Skeletal muscle satellite cell (primary cell): ENCODE measurements at regions not wholly inside any gene's neighbourhood (a gene's known extent, or its start where the extent isn't known, plus 50 kb on each side); places are given as distances from the start of the nearest gene placed in this dataset.
"Not testable (repeated sequence)": the region's sequence is repeated elsewhere in the genome, so short reads cannot be mapped to it uniquely, and the experiment has no call there.

ENCODE experiments used
- H3K27me3 ChIP-seq: 2 replicates; pipeline ENCODE4 v1.7.0; 2013; ENCODE audit warnings: low read length; ENCODE audit not compliant: control insufficient read depth, insufficient read depth
- H3K36me3 ChIP-seq: 2 replicates; pipeline ENCODE4 v1.7.0; 2013; ENCODE audit warnings: mild to moderate bottlenecking, control low read depth, low read length; ENCODE audit not compliant: insufficient read depth
- H3K4me1 ChIP-seq: 2 replicates; pipeline ENCODE4 v1.7.0; 2013; ENCODE audit warnings: low read length; ENCODE audit not compliant: control insufficient read depth, insufficient read depth
- H3K4me2 ChIP-seq: 2 replicates; pipeline ENCODE4 v1.7.0; 2013; ENCODE audit warnings: mild to moderate bottlenecking, low read length
- H3K4me3 ChIP-seq: 2 replicates; pipeline ENCODE4 v1.7.0; 2013; ENCODE audit warnings: low read length
- H3K9ac ChIP-seq: 2 replicates; pipeline ENCODE4 v1.7.0; 2013; ENCODE audit warnings: mild to moderate bottlenecking, low read depth, low read length, moderate library complexity
- H3K9me3 ChIP-seq: replicated peaks from 2 replicates; pipeline ENCODE4 v1.7.0; 2013; ENCODE audit warnings: mild to moderate bottlenecking, control low read depth, low read length

DNA sequence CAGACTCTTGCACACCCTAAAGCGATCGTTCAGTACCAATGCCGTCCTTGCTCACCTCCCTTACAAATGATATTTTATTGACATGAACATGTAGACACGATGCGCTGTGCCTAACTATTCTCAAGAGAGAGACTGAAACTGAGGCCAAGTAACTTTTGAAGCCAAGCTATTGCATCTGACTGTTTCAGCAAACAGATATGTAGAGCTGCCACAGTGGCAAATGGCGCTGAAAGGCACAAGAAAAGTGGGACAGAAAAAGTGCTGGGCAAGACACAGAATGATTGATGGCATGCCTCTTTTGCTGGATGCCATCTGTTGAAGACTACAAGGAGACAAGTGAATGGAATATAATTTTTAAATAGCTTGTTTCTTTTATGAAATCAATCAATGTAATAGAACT, 1157.2 kb upstream of the ADGRL4 start:
- no peaks in the 10 kb centered on the region for H3K27me3 ChIP-seq
- no peaks in the 10 kb centered on the region for H3K9me3 ChIP-seq
- no peaks in the 10 kb centered on the region for H3K4me1 ChIP-seq
- H3K4me2 ChIP-seq, result no peak overlapping the region
- no peak overlapping the region for H3K4me3 ChIP-seq
- H3K9ac ChIP-seq, result no peak overlapping the region
- H3K36me3 ChIP-seq, result no peaks in the 10 kb centered on the region

DNA sequence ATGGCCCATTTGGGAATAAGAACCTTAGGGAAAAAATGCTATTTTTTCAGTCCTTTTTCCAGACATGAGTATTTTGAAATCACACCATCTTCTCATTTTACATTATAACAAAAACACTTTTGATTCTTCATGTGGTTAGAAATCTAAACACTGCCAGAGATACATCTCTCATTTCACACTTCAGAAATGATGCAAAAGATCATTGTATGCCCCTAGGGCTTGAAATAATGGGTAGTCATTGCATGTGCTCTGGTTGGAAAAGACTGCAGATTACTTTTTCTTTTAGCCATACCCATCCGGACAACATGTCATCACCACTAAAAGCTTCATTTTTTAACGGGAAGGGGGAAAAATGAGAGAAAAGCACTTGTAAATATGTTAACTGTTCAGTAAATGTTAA, 1152.2 kb upstream of the ADGRL4 start:
- no peaks in the 10 kb centered on the region for H3K36me3 ChIP-seq
- H3K9me3 ChIP-seq, result no peaks in the 10 kb centered on the region
- no peak overlapping the region for H3K9ac ChIP-seq
- no peak overlapping the region for H3K4me3 ChIP-seq
- H3K4me1 ChIP-seq, result no peaks in the 10 kb centered on the region
- no peak overlapping the region for H3K4me2 ChIP-seq
- H3K27me3 ChIP-seq, result no peaks in the 10 kb centered on the region

DNA sequence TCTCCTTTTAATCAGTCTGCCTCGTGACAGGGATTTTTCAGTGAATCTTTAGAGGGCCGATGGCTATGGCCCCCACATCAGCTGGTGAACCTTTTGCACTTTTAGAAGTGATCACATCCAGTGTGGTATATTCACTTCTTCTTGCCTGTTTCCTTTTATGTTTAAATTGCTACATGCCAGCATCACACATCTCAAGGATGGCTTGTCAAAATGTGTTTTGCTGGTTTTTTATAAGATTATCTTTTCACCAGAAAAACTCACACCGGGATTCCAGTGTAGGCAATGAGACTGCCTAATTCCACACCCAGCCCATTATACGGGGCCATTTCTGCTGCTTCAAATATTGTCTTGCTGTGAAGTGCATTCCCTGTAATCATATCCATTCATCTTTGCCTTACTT, 1151.7 kb upstream of the ADGRL4 start:
- no peaks in the 10 kb centered on the region for H3K27me3 ChIP-seq
- H3K36me3 ChIP-seq, result no peaks in the 10 kb centered on the region
- H3K9me3 ChIP-seq, result no peaks in the 10 kb centered on the region
- H3K4me1 ChIP-seq, result no peaks in the 10 kb centered on the region
- no peak overlapping the region for H3K4me3 ChIP-seq
- no peak overlapping the region for H3K9ac ChIP-seq
- H3K4me2 ChIP-seq, result no peak overlapping the region

DNA sequence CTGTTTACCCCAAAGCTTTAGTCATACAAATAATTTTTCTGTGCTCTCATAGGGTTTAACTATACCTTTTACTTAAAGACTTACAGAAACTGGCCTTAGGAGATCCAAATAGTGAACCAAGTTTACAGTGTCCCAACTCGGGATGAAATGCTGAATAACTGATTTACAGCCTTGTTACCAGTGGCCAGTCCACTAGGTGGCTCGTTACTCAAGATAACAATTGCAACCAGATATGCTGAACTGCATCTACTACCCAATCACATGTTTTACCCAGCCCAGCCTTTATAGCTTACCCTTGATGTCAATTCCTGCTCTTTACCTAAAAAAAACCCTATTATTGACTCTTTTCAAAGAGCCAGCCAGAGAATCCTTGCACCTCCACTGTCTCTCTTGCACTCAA, 1148.8 kb upstream of the ADGRL4 start:
- H3K27me3 ChIP-seq, result no peaks in the 10 kb centered on the region
- no peak overlapping the region for H3K9ac ChIP-seq

DNA sequence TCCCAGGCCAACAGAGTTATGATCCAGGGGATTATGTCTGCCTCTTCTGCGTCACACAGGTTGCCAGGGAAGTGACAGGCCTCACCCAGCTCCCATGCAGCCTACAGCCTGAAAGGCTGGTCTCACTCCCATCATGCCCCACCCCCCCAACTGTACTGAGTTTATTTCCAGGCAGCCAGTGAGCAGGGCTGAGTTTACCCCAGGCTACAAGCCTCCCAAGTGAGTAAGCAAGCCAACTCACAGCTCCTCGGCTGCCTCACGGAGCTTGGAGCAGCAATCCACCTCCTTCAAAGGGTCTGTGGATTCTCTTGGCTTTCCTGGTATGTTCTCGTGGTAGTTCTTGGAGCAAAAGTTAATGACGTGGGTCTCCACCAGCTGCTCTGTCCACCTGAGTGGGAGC, 1147.6 kb upstream of the ADGRL4 start:
- Histone ChIP-seq H3K36me3 (no peaks in the 10 kb centered on the region), H3K4me1 (no peaks in the 10 kb centered on the region), H3K9ac (no peak overlapping the region), H3K27me3 (no peaks in the 10 kb centered on the region), H3K9me3 (no peaks in the 10 kb centered on the region), H3K4me3 (no peak overlapping the region), H3K4me2 (no peak overlapping the region)

More for the DNA sequence above, 1148.8 kb upstream of the ADGRL4 start:
- no peak overlapping the region for H3K4me2 ChIP-seq
- H3K36me3 ChIP-seq, result no peaks in the 10 kb centered on the region
- H3K4me3 ChIP-seq, result no peak overlapping the region
- no peaks in the 10 kb centered on the region for H3K9me3 ChIP-seq
- no peaks in the 10 kb centered on the region for H3K4me1 ChIP-seq

DNA sequence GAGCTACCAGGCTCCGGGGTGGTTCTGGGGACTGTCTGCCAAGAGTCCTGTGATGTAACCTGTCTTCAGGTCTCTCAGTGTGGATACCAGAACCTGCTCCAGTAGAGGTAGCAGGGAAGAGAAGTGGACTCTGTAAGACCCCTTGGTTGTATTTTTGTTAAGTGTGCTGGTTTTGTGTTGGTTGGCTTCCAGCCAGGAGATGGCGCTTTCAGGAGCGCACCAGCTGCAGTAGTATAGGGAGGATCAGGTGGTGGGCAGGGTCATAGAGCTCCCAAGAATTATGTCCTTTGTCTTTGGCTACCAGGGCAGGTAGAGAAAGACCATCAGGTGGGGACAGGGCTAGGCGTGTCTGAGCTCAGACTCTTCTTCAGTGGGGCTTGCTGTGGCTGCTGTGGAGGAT, 1147.2 kb upstream of the ADGRL4 start:
- Histone ChIP-seq H3K4me1 (no peaks in the 10 kb centered on the region), H3K4me3 (no peak overlapping the region), H3K27me3 (no peaks in the 10 kb centered on the region), H3K4me2 (no peak overlapping the region), H3K9ac (no peak overlapping the region), H3K36me3 (no peaks in the 10 kb centered on the region), H3K9me3 (no peaks in the 10 kb centered on the region)

DNA sequence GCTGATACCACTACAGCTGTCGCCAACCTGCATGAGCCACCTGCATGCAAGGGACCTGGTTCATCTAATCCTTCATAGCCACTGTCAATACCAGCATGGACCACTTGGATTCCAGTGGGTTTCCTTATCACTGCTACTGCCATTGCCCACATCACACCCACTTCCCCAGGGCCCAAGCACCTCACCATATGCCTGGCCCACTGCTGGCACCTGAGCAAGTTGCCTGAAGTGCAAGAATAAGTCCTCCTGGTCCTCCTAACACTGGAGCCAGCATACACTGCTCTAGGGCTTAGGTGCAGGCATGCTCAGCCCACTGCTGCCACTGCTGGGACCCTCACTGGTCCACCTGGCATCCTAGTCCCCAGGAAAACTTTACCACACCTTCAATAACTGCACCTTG, 1136.8 kb upstream of the ADGRL4 start:
- Histone ChIP-seq H3K9me3 (no peaks in the 10 kb centered on the region), H3K4me3 (no peak overlapping the region), H3K4me1 (no peaks in the 10 kb centered on the region), H3K36me3 (no peaks in the 10 kb centered on the region), H3K4me2 (no peak overlapping the region), H3K27me3 (no peaks in the 10 kb centered on the region), H3K9ac (no peak overlapping the region)

DNA sequence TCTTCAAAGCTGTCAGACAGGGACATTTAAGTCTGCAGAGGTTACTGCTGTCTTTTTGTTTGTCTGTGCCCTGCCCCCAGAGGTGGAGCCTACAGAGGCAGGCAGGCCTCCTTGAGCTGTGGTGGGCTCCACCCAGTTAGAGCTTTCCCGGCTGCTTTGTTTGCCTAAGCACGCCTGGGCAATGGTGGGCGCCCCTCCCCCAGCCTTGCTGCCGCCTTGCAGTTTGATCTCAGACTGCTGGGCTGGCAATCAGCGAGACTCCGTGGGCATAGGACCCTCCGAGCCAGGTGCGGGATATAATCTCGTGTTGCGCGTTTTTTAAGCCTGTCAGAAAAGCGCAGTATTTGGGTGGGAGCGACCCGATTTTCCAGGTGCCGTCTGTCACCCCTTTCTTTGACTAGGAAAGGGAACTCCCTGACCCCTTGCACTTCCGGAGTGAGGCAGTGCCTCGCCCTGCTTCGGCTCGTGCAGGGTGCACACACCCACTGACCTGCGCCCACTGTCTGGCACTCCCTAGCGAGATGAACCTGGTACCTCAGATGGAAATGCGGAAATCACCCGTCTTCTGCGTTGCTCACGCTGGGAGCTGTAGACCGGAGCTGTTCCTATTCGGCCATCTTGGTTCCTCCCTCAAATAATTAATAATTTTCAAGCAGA, 1131.5 kb upstream of the ADGRL4 start:
- not testable (repeated sequence) for H3K36me3 ChIP-seq, H3K9me3 ChIP-seq, H3K4me2 ChIP-seq, H3K4me3 ChIP-seq, H3K4me1 ChIP-seq, H3K9ac ChIP-seq, H3K27me3 ChIP-seq

DNA sequence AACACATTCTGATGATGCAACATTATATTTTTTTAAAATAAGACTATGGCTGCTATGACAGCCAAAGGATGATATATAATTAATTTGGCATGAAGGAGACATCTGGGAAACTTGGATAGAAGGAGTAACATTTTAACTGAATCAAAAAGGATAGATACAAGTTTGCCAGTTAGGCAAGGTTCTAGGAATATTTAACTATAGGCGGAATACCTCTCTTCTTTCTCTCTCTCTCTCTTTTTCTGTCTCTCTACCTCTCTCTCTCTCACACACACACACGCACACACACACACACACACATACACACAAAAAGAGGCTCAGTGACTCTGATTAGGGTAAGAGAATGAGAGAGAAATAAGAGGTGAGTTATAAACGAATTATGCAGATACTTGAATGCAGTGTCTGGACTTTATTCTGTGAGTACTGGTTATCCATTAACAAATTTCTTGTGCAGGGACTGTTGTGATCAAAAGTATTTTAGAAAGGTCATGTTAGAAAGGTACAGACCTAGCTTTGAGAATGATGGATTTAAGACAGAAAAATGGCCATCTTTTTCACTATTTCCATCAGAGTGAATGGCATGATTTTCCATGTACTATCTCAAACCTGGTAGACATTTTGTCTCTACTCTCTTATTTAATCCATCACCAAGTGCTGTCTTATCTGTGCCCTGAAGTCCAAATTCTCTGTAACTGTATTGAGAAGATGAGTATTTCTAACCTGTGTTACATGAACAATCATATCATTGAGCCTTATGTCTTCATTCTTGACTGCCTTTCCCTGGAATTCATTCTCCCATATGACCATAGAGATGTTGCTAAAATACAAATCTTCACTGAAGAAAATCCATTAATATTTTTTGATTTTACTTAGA, 1106.9 kb upstream of the ADGRL4 start:
- Histone ChIP-seq H3K27me3 (no peaks in the 10 kb centered on the region), H3K9me3 (no peaks in the 10 kb centered on the region), H3K4me2 (no peak overlapping the region), H3K36me3 (no peaks in the 10 kb centered on the region), H3K4me1 (no peaks in the 10 kb centered on the region), H3K4me3 (no peak overlapping the region), H3K9ac (no peak overlapping the region)

DNA sequence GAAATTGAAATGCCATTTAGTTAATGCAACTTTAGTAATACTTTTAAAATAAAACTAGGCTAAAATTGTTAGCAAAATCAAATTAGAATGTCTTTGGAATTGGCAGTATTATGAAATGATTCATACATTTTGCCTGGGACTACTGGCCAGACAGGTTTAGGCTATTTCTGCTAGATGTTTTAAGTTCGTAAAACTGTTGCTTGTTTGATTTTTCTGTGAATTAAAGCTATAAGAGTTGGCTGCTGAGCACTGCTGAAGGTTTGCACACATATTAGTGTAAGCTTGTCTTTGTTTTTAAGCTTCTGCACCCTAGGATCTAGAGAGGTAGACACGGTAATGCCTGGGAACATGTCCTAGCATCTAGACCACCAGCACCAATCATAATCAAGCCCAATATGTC, 1094.6 kb upstream of the ADGRL4 start:
- Histone ChIP-seq H3K4me1 (no peaks in the 10 kb centered on the region), H3K9ac (no peak overlapping the region), H3K36me3 (no peaks in the 10 kb centered on the region), H3K9me3 (no peaks in the 10 kb centered on the region), H3K27me3 (no peaks in the 10 kb centered on the region), H3K4me2 (no peak overlapping the region), H3K4me3 (no peak overlapping the region)

DNA sequence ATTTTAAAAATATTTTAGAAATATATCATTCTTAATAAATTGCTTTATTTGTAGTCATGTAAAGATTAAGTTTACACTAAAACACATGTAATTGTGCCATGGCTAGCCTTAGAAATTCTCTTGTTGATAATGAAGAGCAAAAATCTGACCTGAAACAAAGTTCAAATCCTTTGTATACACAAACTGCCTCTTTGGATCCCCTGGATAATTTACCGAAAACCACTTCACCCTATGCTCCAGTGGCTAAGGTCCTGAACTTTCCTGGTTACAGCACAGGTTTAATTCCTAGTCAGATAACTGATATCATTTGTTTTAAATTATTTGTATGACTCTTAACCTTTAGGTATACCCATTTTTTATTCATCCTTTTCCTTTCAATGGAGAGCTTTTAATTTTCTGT, 1093.2 kb upstream of the ADGRL4 start:
- H3K4me2 ChIP-seq, result no peak overlapping the region
- no peak overlapping the region for H3K4me3 ChIP-seq
- H3K36me3 ChIP-seq, result no peaks in the 10 kb centered on the region
- no peaks in the 10 kb centered on the region for H3K4me1 ChIP-seq
- no peak overlapping the region for H3K9ac ChIP-seq
- H3K9me3 ChIP-seq, result no peaks in the 10 kb centered on the region
- no peaks in the 10 kb centered on the region for H3K27me3 ChIP-seq

DNA sequence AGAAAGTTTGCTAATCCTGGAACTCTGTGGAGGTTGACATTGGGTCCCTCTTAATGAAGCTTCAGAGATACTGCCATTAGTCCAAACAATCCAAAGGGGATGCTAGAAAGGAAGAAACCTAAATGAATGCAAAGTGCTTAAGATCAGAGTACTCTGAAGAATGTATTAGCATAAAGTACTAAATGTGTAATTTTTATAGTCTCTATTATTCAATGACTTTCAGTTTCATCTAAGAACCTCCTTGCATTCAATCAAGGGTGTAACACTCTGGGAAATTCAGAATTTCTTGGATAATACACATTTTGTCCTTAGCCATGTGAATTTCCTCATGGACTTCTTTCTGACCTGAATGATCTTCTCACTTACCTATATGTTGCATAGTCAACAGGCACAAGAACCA, 1078.5 kb upstream of the ADGRL4 start:
- Histone ChIP-seq H3K4me1 (no peaks in the 10 kb centered on the region), H3K4me2 (no peak overlapping the region), H3K4me3 (no peak overlapping the region), H3K9me3 (no peaks in the 10 kb centered on the region), H3K36me3 (no peaks in the 10 kb centered on the region), H3K9ac (no peak overlapping the region), H3K27me3 (no peaks in the 10 kb centered on the region)
